IMR-90 (cell line): ENCODE measurements at regions not wholly inside any gene's neighbourhood (a gene's known extent, or its start where the extent isn't known, plus 50 kb on each side); places are given as distances from the start of the nearest gene placed in this dataset.
A peak's percentile ranks its signal among the peaks of the same experiment; 100 is the strongest.

Source experiments
- ATAC-seq: fragments of 200-7000 bp; cut with Tn5 transposase; 2 replicates; pipeline ENCODE4 v1.9.1; 2020; ENCODE audit warnings: low read depth, mild to moderate bottlenecking, moderate library complexity
- BruUV-seq: library from RNA; stranded (reverse); fragments of 400-500 nt; replicated peaks from 2 replicates; lab custom pipeline; 2021; lab: Mats Ljungman, UMichigan
- CTCF ChIA-PET: fragments of 300-600 bp; formaldehyde crosslinking; extraction: SDS; loops from one replicate; lab custom pipeline; 2021; ENCODE audit warnings: antibody characterized with exemption; lab: Yijun Ruan, JAX
- POLR2A ChIA-PET: fragments of 300-600 bp; sonication (Branson Sonifier 250); formaldehyde crosslinking; loops from one replicate; lab custom pipeline; 2022; ENCODE audit warnings: antibody characterized with exemption; ENCODE audit not compliant: unreplicated experiment; lab: Charles Lee
- DNase-seq: peaks from one replicate; pipeline ENCODE4 v3.0.0; 2013
- H2AFZ ChIP-seq: replicated peaks from 2 replicates; pipeline ENCODE3; 2013; ENCODE audit warnings: low read length, mild to moderate bottlenecking; ENCODE audit not compliant: poor library complexity
- H2AK5ac ChIP-seq: 2 replicates; pipeline ENCODE4 v1.6.1; 2013; ENCODE audit warnings: low read depth, low read length, inconsistent platforms
- H2AK9ac ChIP-seq: replicated peaks from 2 replicates; pipeline ENCODE3; 2013; ENCODE audit warnings: mild to moderate bottlenecking, low read depth, low read length, moderate library complexity; ENCODE audit not compliant: poor library complexity
- H2BK120ac ChIP-seq: 2 replicates; pipeline ENCODE4 v1.6.1; 2013; ENCODE audit warnings: low read depth, low read length, inconsistent platforms
- H2BK15ac ChIP-seq: 3 replicates; pipeline ENCODE4 v1.6.1; 2013; ENCODE audit warnings: low read depth, low read length, inconsistent platforms
- H2BK20ac ChIP-seq: 2 replicates; pipeline ENCODE4 v1.6.1; 2013; ENCODE audit warnings: low read depth, mild to moderate bottlenecking, inconsistent platforms, low read length, moderate library complexity
- H2BK5ac ChIP-seq: 2 replicates; pipeline ENCODE4 v1.6.1; 2013; ENCODE audit warnings: mild to moderate bottlenecking, low read depth, low read length, inconsistent platforms; ENCODE audit not compliant: poor library complexity, severe bottlenecking
- H3K14ac ChIP-seq: replicated peaks from 2 replicates; pipeline ENCODE4 v1.6.1; 2013; ENCODE audit warnings: low read depth, low read length, inconsistent platforms
- H3K18ac ChIP-seq: 2 replicates; pipeline ENCODE4 v1.6.1; 2013; ENCODE audit warnings: low read depth, low read length, control low read depth
- H3K23ac ChIP-seq: 2 replicates; pipeline ENCODE4 v1.6.1; 2013; ENCODE audit warnings: low read depth, low read length, inconsistent platforms
- H3K27ac ChIP-seq: 2 replicates; pipeline ENCODE4 v1.5.1; 2013; ENCODE audit warnings: mild to moderate bottlenecking, control low read depth, low read length; ENCODE audit not compliant: insufficient read depth
- H3K27me3 ChIP-seq: 2 replicates; pipeline ENCODE4 v1.6.1; 2013; ENCODE audit warnings: low read length; ENCODE audit not compliant: control insufficient read depth, insufficient read depth
- H3K36me3 ChIP-seq: 2 replicates; pipeline ENCODE4 v1.6.1; 2013; ENCODE audit warnings: low read length, mixed read lengths; ENCODE audit not compliant: control insufficient read depth, insufficient read depth
- H3K4ac ChIP-seq: 2 replicates; pipeline ENCODE4 v1.6.1; 2013; ENCODE audit warnings: low read depth, low read length, inconsistent platforms
- H3K4me1 ChIP-seq: 2 replicates; pipeline ENCODE4 v1.6.1; 2013; ENCODE audit warnings: low read length, mixed read lengths; ENCODE audit not compliant: control insufficient read depth, insufficient read depth
- H3K4me2 ChIP-seq: 2 replicates; pipeline ENCODE4 v1.6.1; 2013; ENCODE audit warnings: low read depth, mild to moderate bottlenecking, control low read depth, low read length, moderate library complexity
- H3K4me3 ChIP-seq: 2 replicates; pipeline ENCODE4 v1.5.1; 2013; ENCODE audit warnings: low read depth, mild to moderate bottlenecking, control low read depth, low read length, moderate library complexity; ENCODE audit not compliant: insufficient read depth
- H3K56ac ChIP-seq: 2 replicates; pipeline ENCODE4 v1.6.1; 2013; ENCODE audit warnings: low read length, inconsistent platforms; ENCODE audit not compliant: insufficient read depth; ENCODE audit errors: extremely low read depth
- H3K79me1 ChIP-seq, 2 experiments: 2 replicates each; pipeline ENCODE4 v1.6.1; 2013; ENCODE audit warnings: low read length in 2 of 2, inconsistent platforms in 1 of 2, low read depth in 1 of 2
- H3K9ac ChIP-seq: 2 replicates; pipeline ENCODE4 v1.6.1; 2013; ENCODE audit warnings: low read depth, low read length, control low read depth
- H3K9me1 ChIP-seq: 2 replicates; pipeline ENCODE4 v1.6.1; 2013; ENCODE audit warnings: low read length, inconsistent platforms; ENCODE audit not compliant: insufficient read depth
- H3K9me3 ChIP-seq: 2 replicates; pipeline ENCODE4 v1.6.1; 2013; ENCODE audit warnings: low read length; ENCODE audit not compliant: control insufficient read depth, insufficient read depth
- H4K20me1 ChIP-seq: 2 replicates; pipeline ENCODE4 v1.6.1; 2013; ENCODE audit warnings: low read length, inconsistent platforms; ENCODE audit not compliant: insufficient read depth
- H4K5ac ChIP-seq: 2 replicates; pipeline ENCODE4 v1.6.1; 2013; ENCODE audit warnings: mild to moderate bottlenecking, low read depth, low read length, control low read depth
- H4K8ac ChIP-seq, 2 experiments: 2 replicates each; pipeline ENCODE4 v1.6.1; 2013; ENCODE audit warnings: low read depth in 2 of 2, low read length in 2 of 2, control low read depth in 1 of 2, inconsistent platforms in 1 of 2
- H4K91ac ChIP-seq: 2 replicates; pipeline ENCODE4 v1.6.1; 2013; ENCODE audit warnings: low read depth, low read length, inconsistent platforms; ENCODE audit not compliant: insufficient read depth
- BHLHE40 ChIP-seq: fragments of 150-350 bp; IDR thresholded peaks from 2 replicates; pipeline ENCODE4 v1.6.1; 2016; ENCODE audit warnings: mild to moderate bottlenecking, low read depth, low read length
- CEBPB ChIP-seq: IDR thresholded peaks from 2 replicates; pipeline ENCODE4 v1.6.1; 2012; ENCODE audit warnings: low read depth, low read length, improper control_type of control experiment
- CHD1 ChIP-seq: IDR thresholded peaks from 2 replicates; pipeline ENCODE4 v1.6.1; 2012; ENCODE audit warnings: low read depth, low read length, improper control_type of control experiment
- MAFK ChIP-seq: IDR thresholded peaks from 2 replicates; pipeline ENCODE4 v1.6.1; 2012; ENCODE audit warnings: low read depth, low read length, improper control_type of control experiment
- MAZ ChIP-seq: IDR thresholded peaks from 2 replicates; pipeline ENCODE4 v1.6.1; 2012; ENCODE audit warnings: low read depth, mild to moderate bottlenecking, low read length, improper control_type of control experiment, moderate library complexity, borderline replicate concordance
- MXI1 ChIP-seq: IDR thresholded peaks from 2 replicates; pipeline ENCODE4 v1.6.1; 2012; ENCODE audit warnings: low read depth, mild to moderate bottlenecking, low read length, moderate library complexity, borderline replicate concordance
- RAD21 ChIP-seq: IDR thresholded peaks from 2 replicates; pipeline ENCODE4 v1.6.1; 2012; ENCODE audit warnings: low read length, improper control_type of control experiment
- RFX5 ChIP-seq: IDR thresholded peaks from 2 replicates; pipeline ENCODE4 v1.8.0; 2012; ENCODE audit warnings: low read depth, mild to moderate bottlenecking, low read length, moderate library complexity
- dilution Hi-C: fragments of 300-500 bp; cut with HindIII; formaldehyde crosslinking; loops from one replicate; pipeline ENCODE4 v1.14.3; 2018; ENCODE audit warnings: low sequenced_read_pairs; ENCODE audit not compliant: unreplicated experiment
- in situ Hi-C: fragments of 300-500 bp; cut with MboI; formaldehyde crosslinking; loops from 3 replicates; pipeline ENCODE4 v1.14.3; 2019; ENCODE audit warnings: low sequenced_read_pairs, inconsistent platforms, mixed read lengths
- intact Hi-C: fragments of 100-400 bp; cut with micrococcal nuclease; formaldehyde crosslinking; loops from 2 replicates; pipeline ENCODE4 v1.10.0; 2022
- TF ChIP-seq, protein P1 (sequence below): conservative IDR thresholded peaks from 2 replicates; pipeline ENCODE4 v1.5.1; 2012; ENCODE audit warnings: mild to moderate bottlenecking, low read depth, low read length, improper control_type of control experiment

DNA sequence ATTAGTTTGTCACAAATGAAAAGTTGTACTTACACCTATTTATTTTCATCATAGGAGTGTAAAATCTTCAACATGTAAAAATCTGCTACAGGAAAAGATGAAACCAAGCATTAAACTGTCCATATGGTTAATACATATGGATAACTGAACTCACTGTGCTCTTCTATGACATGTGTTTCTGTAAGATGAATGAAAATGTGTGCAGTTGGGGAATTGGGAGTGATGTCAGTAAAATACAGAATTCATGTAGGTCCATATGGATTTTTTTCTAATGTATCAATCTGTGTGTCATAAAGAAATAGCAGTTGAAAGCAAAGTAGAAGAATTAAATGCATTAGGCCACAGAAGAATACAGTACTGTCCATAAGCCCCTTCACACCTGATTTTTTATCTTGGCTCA, 178.4 kb upstream of the COL3A1 start:
- H2BK120ac ChIP-seq = no peak overlapping the region
- no TSS peak for BruUV-seq
- no peak overlapping the region for H4K91ac ChIP-seq
- H4K5ac ChIP-seq = no peak overlapping the region
- H3K79me1 ChIP-seq = no peaks in the 10 kb centered on the region
- H3K4ac ChIP-seq = no peak overlapping the region
- H4K8ac ChIP-seq = no peak overlapping the region
- H2BK15ac ChIP-seq = 0 out of 3 replicates have a peak overlapping the region, but pooled peaks have one; percentile 21
- no peak for DNase-seq
- dilution Hi-C loops (no loop called here), intact Hi-C loops (no loop called here), in situ Hi-C loops (no loop called here)
- H3K9ac ChIP-seq = no peak overlapping the region
- H2AK9ac ChIP-seq = no peak overlapping the region
- H3K56ac ChIP-seq = no peak overlapping the region
- ChIA-PET POLR2A (no interaction called here), CTCF (no interaction called here)
- H3K36me3 ChIP-seq = no peaks in the 10 kb centered on the region
- H3K18ac ChIP-seq = no peak overlapping the region
- H3K4me3 ChIP-seq = no peak overlapping the region
- H2BK5ac ChIP-seq = no peak overlapping the region
- no peak for ATAC-seq
- no peak overlapping the region for H2AK5ac ChIP-seq
- no peak overlapping the region for H3K4me2 ChIP-seq
- no peaks in the 10 kb centered on the region; the same call in 1 of the 2 replicates for H3K9me3 ChIP-seq
- no peak overlapping the region for H2AFZ ChIP-seq
- H3K23ac ChIP-seq = no peak overlapping the region
- H4K20me1 ChIP-seq = no peaks in the 10 kb centered on the region
- TF ChIP-seq RFX5 (no peak), CHD1 (no peak), MAFK (no peak), MXI1 (no peak), MAZ (no peak), BHLHE40 (no peak), CEBPB (no peak), RAD21 (no peak)
- TF ChIP-seq, protein P1, sequence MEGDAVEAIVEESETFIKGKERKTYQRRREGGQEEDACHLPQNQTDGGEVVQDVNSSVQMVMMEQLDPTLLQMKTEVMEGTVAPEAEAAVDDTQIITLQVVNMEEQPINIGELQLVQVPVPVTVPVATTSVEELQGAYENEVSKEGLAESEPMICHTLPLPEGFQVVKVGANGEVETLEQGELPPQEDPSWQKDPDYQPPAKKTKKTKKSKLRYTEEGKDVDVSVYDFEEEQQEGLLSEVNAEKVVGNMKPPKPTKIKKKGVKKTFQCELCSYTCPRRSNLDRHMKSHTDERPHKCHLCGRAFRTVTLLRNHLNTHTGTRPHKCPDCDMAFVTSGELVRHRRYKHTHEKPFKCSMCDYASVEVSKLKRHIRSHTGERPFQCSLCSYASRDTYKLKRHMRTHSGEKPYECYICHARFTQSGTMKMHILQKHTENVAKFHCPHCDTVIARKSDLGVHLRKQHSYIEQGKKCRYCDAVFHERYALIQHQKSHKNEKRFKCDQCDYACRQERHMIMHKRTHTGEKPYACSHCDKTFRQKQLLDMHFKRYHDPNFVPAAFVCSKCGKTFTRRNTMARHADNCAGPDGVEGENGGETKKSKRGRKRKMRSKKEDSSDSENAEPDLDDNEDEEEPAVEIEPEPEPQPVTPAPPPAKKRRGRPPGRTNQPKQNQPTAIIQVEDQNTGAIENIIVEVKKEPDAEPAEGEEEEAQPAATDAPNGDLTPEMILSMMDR = no peak
- no peaks in the 10 kb centered on the region for H3K9me1 ChIP-seq
- H3K4me1 ChIP-seq = no peaks in the 10 kb centered on the region
- no peak overlapping the region for H3K14ac ChIP-seq
- no peak overlapping the region for H2BK20ac ChIP-seq
- H3K27me3 ChIP-seq = no peaks in the 10 kb centered on the region
- H3K27ac ChIP-seq = no peak overlapping the region
